ENCODE measurements at regions not wholly inside any gene's neighbourhood (a gene's known extent, or its start where the extent isn't known, plus 50 kb on each side); places are given as distances from the start of the nearest gene placed in this dataset.
A peak's percentile ranks its signal among the peaks of the same experiment; 100 is the strongest.

- H3K4me3 ChIP-seq = no peak overlapping the region
- TF ChIP-seq CTCF (IDR thresholded peaks at IDR 0.05) = no peak
- no peak for TF ChIP-seq EP300 (IDR thresholded peaks at IDR 0.05)
- no peak for TF ChIP-seq POLR2AphosphoS5 (IDR thresholded peaks at IDR 0.05)
- no peak for TF ChIP-seq POLR2A (IDR thresholded peaks at IDR 0.05)
- peaks cover 8% of the 10 kb centered on the region for H3K27me3 ChIP-seq
- DNase-seq (ENCODE audit: low spot score in 2 of 2) = peak in 1 of 2 donors; percentile 53
- no peaks in the 10 kb centered on the region for H3K36me3 ChIP-seq
- no peaks in the 10 kb centered on the region for H3K4me1 ChIP-seq
- 92% methylated on average over 13 of the region's 13 CpGs for WGBS
- no peaks in the 10 kb centered on the region for H3K9me3 ChIP-seq
- H3K27ac ChIP-seq = no peak overlapping the region
Measured at GRCh38 chr13:111963031-111963430, 103.9 kb upstream of the SOX1 start.

- DNase-seq (ENCODE audit: low spot score in 2 of 2) = peak in 1 of 2 donors; percentile 54
- H3K27me3 ChIP-seq = peaks cover 14% of the 10 kb centered on the region
- H3K27ac ChIP-seq = no peak overlapping the region
- H3K36me3 ChIP-seq = no peaks in the 10 kb centered on the region
- no peaks in the 10 kb centered on the region for H3K9me3 ChIP-seq
- TF ChIP-seq POLR2AphosphoS5 (IDR thresholded peaks at IDR 0.05) (no peak), EP300 (IDR thresholded peaks at IDR 0.05) (no peak), CTCF (IDR thresholded peaks at IDR 0.05) (no peak), POLR2A (IDR thresholded peaks at IDR 0.05) (no peak)
- H3K4me1 ChIP-seq = no peaks in the 10 kb centered on the region
- H3K4me3 ChIP-seq = no peak overlapping the region
- 96% methylated on average over 28 of the region's 28 CpGs for WGBS
Measured at GRCh38 chr13:111964411-111965035, 102.4 kb upstream of the SOX1 start.

- Histone ChIP-seq H3K27ac (no peak overlapping the region), H3K27me3 (peaks cover 23% of the 10 kb centered on the region), H3K4me1 (no peaks in the 10 kb centered on the region), H3K36me3 (no peaks in the 10 kb centered on the region), H3K4me3 (no peak overlapping the region), H3K9me3 (no peaks in the 10 kb centered on the region)
- WGBS = 91% methylated on average over 24 of the region's 24 CpGs
- no peak for TF ChIP-seq POLR2AphosphoS5 (IDR thresholded peaks at IDR 0.05)
- TF ChIP-seq POLR2A (IDR thresholded peaks at IDR 0.05) = no peak
- no peak for TF ChIP-seq EP300 (IDR thresholded peaks at IDR 0.05)
- no peak for TF ChIP-seq CTCF (IDR thresholded peaks at IDR 0.05)
- DNase-seq (ENCODE audit: low spot score in 2 of 2) = peak in 1 of 2 donors; percentile 61
Measured at GRCh38 chr13:111965466-111966214, 101.3 kb upstream of the SOX1 start.

GRCh38 chr13:111966933-111967332 is 100.0 kb upstream of the SOX1 start:
- H3K36me3 ChIP-seq = no peaks in the 10 kb centered on the region
- peaks cover 33% of the 10 kb centered on the region for H3K27me3 ChIP-seq
- DNase-seq (ENCODE audit: low spot score in 2 of 2) = peak in 1 of 2 donors; percentile 56
- TF ChIP-seq POLR2AphosphoS5 (IDR thresholded peaks at IDR 0.05) (no peak), EP300 (IDR thresholded peaks at IDR 0.05) (no peak), CTCF (IDR thresholded peaks at IDR 0.05) (no peak), POLR2A (IDR thresholded peaks at IDR 0.05) (no peak)
- H3K4me3 ChIP-seq = no peak overlapping the region
- no peaks in the 10 kb centered on the region for H3K4me1 ChIP-seq
- H3K9me3 ChIP-seq = no peaks in the 10 kb centered on the region
- H3K27ac ChIP-seq = no peak overlapping the region
- WGBS = 74% methylated on average over 5 of the region's 7 CpGs

- DNase-seq (ENCODE audit: low spot score in 2 of 2) = peak in 1 of 2 donors; percentile 47
- no peak overlapping the region for H3K4me3 ChIP-seq
- H3K27ac ChIP-seq = no peak overlapping the region
- peaks cover 40% of the 10 kb centered on the region for H3K27me3 ChIP-seq
- no peak for TF ChIP-seq EP300 (IDR thresholded peaks at IDR 0.05)
- TF ChIP-seq POLR2AphosphoS5 (IDR thresholded peaks at IDR 0.05) = no peak
- TF ChIP-seq POLR2A (IDR thresholded peaks at IDR 0.05) = no peak
- no peak for TF ChIP-seq CTCF (IDR thresholded peaks at IDR 0.05)
- H3K4me1 ChIP-seq = no peaks in the 10 kb centered on the region
- H3K9me3 ChIP-seq = no peaks in the 10 kb centered on the region
- WGBS = 33% methylated on average over 8 of the region's 8 CpGs
- H3K36me3 ChIP-seq = no peaks in the 10 kb centered on the region
Measured at GRCh38 chr13:111967572-111968201, 99.3 kb upstream of the SOX1 start.

Data from suprapubic skin (tissue), 4 donors.